GM18502 (cell line): ENCODE measurements at regions not wholly inside any gene's neighbourhood (a gene's known extent, or its start where the extent isn't known, plus 50 kb on each side); places are given as distances from the start of the nearest gene placed in this dataset.
"Not testable (repeated sequence)": the region's sequence is repeated elsewhere in the genome, so short reads cannot be mapped to it uniquely, and the experiment has no call there.

Experiments used
- ATAC-seq: cut with Tn5 transposase; IDR thresholded peaks from one replicate; pipeline ENCODE4 v1.9.1; 2021; ENCODE audit warnings: mild to moderate bottlenecking; ENCODE audit not compliant: unreplicated experiment, poor library complexity

DNA sequence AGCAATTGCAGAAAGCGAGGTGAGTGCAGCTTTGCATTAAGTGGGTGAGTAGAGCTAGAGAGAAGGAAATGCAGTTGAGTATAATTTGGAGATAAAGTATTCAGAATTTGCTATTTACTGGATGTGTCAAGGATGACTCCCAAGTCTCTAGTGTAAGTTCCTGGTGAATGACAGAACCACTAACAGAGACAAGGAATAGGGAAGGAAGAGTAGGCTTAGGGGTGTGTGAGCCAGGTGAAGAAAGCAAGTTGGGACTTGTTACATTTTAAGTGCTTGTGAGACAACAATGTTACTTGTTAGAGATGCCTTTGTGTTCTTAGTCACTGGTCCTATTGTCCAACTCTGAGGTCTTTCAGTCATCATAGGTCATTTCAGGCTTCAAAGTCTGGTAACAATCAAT, 70.8 kb downstream of the TBC1D26 start:
- ATAC-seq = not testable (repeated sequence)

DNA sequence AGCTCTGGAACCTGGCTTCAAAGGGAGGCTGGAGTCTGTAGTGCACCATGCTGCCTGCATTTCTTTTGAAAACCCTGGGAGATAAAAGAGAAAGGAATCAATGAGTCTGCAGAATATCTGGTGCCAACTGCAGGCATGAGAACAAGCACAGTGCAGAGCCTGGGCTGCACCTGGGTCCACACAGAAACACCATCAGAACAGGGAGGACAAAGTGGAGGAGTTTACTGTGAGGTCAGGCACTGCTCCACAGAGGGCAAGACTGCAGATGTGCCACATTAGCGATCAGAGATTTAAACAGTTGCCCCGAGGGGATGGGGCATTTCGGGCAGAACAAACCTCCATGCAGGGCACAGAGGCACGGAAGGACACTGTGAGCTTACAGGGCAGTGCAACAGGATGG, 74.7 kb downstream of the TBC1D26 start:
- not testable (repeated sequence) for ATAC-seq

DNA sequence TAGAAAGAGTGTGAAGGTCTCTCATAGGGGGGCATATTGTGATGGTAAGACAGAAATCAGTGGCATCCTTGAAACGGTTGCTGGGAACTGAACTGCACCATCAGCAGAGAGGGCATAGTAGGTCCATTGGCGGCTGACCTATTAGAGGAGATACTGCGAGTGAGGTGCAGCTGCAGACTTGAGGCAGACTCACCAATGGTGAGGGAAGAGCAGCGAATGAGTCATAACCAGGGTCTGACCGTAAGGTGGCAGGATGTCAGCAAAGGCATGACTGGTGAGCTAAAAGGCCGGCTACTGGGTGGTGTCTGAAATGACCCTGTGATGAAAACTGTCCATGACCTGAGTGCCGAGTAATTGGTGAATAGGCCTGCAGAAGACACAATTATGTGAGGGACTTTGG, 81.3 kb downstream of the TBC1D26 start:
- ATAC-seq = not testable (repeated sequence)

DNA sequence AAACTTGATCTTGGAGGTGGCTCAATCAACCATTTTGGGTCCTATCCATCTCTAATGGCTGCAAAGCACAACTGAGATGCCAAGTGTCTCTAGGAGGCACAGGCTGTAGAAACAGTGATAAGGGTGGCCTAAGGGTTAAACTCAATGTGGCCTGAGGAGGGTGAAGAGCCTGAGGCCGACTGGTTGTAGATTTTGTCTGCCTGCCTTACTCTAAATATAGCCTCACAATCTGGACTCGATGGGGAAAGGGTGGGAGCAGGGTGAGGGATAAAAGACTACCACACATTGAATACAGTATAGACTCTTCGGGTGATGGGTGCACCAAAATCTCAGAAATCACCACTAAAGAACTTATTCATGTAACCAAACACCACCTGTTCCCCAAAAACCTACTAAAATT, 81.9 kb downstream of the TBC1D26 start:
- not testable (repeated sequence) for ATAC-seq

DNA sequence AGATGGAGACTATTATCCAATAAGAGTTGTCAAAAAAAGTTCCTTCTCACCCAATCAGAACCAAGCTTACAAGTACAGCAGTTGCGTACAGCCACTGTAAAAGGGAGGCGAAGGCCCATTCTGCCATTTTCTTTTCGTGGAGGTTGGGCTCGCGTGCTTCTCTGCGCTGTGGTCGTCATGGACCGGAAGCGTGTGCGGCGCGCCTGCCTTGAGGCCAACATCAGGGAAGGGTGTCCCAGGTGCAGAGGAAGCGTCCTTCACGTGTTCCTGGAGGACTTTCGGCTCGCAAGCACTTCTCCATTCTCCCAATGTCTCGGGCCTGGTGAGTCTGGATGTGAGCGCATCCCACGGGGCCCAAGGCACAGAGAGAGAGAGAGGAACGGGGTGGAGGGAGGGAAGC, 85.8 kb downstream of the TBC1D26 start:
- ATAC-seq = not testable (repeated sequence)

DNA sequence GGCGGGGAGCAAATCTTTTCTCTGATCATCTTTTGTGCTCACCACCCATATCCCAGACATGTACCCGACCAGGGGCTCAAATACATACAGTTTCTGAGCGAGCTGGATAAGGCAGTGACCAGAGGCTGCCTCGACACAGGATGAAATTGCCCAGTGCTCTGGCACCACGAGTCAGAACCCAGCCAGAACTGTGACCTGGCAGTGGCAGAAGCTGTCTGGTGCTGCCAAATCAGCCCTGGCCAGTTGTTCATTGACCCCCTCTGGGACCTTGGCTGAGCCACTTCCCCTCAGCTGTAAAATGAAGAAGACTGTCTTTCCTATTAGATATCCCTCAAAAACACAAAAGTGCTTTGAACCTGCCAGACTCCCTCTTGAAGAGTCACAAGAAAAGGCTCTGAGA, 90.2 kb downstream of the TBC1D26 start:
- ATAC-seq = not testable (repeated sequence)

DNA sequence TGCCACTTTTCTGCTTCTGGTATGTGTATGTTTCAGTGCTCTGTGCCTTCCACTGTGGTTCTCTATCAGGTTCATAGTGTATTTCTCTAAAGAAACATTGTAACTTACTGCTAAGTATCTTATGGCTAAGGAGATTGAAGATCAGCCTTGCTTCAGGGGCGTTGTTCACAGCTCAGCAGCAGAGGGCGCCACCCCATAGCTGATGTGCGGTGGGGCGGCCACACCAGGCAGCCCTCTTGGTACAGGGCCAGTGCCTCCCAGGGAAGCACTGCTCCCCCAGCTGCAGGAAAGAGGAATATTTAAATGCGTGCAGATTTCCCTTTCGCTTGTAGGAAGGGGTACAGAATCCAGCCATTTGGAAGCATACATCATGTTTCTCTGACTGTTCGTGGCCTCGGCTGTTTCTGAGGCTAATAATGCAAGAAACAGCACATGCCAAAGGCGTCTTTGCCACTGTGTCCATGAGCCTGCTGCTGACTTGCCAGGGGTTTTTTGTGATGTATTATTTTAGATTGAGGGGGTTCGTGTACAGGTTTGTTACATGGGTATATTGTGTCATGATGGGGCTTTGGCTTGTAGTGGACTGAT, 96.7 kb downstream of the TBC1D26 start:
- peak; percentile 41 for ATAC-seq

DNA sequence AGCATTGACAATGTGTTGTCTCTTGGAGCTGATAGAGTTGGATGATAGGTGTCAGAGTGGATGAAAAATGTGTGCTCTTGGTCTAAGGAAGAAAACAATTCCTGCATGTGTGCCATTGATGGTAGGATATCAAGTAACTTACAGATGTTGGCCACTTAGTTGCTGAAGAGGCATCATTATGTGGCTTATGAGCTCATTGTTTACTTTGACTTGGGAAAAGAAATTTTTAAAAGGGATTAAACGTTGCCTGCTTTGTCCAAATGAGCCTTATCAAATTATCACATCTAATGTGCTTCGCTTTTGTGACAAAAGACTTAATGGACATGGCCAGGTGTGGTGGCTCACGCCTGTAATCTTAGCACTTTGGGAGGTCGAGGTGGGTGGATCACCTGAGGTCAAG, 98.1 kb downstream of the TBC1D26 start:
- ATAC-seq = not testable (repeated sequence)

DNA sequence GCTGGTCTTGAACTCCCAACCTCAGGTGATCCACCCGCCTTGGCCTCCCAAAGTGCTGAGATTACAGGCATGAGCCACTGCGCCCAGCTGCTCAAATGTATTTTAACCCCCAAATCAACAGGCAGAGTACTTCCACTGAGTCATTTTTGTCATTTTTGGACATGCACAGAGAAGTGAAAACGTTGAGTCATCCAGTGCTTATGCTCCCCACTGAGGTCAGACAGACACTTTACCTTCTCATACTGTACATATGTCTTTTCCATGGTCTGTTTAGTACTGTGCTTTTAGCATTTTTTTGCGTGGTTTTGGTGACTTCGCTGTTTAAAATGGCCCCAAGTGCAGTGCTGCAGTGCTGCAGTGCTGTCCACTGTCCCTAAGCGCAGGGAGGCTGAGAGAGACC, 99.1 kb downstream of the TBC1D26 start:
- peak; percentile 85 for ATAC-seq

DNA sequence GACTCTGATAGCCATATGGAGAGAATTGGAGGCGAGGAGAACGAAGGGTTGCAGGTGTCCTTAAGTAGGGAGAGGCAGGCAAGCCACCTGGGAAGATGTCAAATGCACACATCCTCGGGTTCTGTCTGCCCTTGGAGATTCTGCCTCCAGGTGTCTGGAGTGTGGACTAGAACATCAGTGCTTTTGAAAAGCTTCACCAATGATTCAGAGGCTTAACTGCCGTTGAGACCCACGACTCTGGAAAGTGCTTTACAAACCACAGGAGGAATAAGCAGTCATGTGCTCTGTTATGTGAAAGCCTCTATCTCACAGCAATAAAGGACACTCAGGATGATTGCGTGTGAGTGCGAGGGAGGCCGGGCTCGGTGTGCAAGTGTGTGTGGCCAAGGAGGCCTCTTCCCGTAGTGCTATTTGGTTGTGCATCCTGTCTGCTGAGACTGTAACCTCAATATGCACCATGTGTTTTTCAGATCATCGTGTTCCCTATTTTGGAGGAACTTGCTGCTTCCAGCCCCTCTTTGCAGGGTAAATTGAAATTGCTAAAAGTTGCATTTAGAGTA, 100.9 kb downstream of the TBC1D26 start:
- peak; percentile 42 for ATAC-seq

DNA sequence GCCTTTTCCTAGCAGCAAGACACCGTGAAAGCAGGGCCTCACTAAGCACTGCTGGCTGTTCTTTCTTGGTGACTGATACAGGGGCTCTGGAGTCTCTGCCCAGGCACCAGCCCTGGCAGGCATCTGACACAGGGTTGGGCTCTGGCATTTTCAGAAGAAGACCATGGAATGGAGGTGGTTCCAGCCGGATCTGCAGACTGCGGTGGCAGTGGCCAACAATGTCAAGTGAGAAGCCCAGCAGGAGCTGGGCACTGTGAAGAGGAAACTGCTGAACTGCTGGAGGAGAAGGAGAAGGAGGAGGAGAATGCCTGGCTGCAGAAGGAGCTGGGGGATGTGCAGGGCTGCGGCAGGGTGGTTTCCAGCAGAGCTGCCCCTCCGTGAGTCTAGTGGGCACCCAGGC, 101.8 kb downstream of the TBC1D26 start:
- not testable (repeated sequence) for ATAC-seq

DNA sequence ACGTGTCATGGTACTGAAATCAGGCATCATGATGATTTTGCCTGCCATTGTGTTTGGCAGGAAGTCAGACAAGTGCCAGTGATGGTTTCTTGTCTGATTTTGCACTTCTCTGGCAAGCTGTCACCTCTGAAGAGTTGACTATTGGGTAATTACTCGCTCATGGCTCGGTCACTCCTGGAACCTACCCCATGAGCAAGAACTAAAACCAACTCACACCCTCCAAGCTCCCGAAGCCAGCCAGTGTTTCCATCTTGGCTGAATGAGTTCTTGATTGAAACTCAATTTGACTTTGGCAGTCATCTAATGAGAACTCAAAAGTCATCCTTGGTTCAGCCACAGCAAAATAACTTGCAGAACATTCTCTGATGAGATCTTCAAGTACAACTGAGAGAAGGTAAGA, 103.4 kb downstream of the TBC1D26 start:
- not testable (repeated sequence) for ATAC-seq

DNA sequence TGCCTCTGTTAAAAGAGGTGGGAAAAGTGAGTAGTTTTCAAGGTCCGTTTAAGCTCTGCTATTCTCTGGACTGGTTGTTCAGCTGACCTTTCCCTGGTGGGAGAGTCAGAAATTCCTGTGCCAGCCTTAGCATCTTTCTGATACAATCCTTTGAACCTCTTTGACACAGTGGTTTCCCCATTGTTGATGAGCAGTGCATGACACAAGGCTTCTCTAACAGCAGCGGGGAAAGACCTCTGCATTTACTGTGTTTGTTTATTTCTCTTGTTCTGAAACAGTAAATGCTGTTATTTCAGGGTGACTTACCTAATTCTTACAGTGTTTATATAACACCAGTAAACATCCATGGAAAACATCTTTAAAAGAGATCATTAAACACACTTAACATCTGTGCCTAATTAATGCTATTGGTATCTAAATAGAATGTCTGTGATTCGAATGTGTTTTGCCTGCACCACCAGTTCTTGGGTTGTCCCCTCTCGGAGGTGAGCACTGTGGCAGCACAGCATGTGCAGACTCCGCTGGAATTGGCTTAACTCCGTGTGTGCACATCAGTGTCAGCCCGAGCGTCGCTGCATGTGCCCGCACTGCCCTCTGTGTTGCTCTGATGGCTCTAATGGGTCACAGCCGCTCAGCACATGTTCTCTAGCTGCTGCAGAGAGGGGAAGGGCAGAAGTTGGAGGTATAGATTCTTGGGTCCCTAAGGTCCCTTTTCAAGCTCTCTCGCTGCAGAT, 104.3 kb downstream of the TBC1D26 start:
- not testable (repeated sequence) for ATAC-seq

DNA sequence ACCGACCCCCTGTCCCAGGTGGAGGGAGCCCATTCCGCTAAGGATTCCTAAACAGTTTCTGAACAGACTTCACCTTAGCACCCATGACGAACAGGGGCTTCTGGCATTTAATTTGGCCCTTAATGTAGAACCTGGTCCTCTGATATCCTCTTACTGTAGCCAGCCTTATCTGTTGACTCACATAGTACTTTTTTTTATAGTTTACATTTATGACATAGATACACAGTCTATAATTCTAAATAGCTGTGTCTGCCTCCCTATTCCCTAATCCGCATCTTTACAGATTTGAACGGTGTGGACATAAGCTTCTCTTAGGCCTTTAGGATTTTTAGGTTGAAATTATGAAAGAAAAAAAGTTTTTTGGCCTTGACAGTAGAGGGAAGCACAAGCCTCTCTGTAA, 104.9 kb downstream of the TBC1D26 start:
- not testable (repeated sequence) for ATAC-seq

DNA sequence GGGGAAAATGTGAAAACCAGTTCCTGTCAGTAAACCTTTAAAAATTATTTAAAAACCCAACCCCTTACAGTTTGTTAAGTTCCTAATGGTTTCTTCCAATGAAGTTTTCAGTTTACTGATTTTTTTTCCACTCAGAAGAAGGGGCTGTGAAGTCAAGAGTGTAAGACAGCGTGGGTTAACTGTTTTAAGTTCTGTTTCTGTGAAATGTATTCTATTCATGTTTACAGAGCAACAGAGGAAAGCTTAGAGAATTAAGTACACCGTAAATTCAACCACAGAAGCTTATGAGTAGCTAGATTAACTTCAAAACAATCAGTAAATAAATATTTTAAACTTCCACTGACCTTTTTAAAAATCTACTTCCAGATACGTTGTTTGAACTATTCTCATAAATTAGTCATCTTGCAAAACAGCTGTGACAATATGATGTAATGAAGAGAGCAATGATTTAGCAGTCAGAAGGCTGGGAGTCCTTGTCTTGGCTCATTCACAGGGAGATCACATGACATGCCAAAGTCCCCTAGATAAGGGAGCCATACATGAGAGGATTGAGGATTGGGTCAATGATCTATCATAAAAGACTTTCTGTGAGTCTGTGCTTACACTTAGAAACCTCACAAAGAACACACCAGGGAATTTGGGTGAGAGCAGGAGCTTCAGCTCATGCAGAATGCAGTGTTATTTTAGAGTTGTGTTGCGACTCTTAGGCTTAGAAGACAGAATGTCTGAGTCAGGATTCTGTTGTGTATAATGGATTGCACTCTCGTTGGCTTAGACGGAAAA, 97.3 kb upstream of the ADORA2B start:
- ATAC-seq = not testable (repeated sequence)

DNA sequence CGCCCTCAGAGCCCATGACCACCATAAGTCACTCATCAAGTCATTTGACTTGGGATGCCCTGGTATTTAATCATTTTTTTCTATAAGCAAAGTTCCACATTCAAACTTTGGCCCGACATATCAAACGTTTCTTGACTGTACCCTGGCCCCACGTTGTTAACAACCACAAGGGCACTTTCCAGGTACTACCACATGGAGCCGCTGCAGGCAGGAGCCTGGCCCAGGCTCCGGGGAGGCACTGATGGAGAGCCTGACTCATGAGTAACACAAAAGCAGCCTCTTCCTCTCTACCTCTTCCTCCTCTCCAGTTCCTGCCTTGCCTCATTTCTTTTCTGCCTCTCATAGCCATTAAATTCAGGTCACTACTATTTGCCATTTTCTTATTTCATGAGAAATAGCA, 95.9 kb upstream of the ADORA2B start:
- ATAC-seq = not testable (repeated sequence)

DNA sequence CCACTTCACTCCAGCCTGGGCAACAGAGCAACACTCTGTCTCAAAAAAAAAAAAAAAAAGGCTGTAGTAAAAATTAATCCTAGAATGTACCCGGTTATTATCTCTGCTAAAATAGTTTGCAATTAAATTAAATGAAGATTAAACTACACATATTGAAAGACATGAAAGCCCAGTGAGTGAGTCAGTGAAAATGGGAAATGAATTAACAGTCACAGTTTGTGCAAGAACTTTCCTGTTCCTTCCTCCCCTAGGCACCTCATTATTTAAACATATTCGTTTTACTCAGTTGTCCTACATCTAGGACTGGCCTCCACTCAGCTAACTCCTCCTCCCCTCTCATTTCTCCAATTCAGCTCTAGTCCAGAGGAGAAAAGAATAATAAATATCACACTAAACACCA, 94.9 kb upstream of the ADORA2B start:
- ATAC-seq = not testable (repeated sequence)

DNA sequence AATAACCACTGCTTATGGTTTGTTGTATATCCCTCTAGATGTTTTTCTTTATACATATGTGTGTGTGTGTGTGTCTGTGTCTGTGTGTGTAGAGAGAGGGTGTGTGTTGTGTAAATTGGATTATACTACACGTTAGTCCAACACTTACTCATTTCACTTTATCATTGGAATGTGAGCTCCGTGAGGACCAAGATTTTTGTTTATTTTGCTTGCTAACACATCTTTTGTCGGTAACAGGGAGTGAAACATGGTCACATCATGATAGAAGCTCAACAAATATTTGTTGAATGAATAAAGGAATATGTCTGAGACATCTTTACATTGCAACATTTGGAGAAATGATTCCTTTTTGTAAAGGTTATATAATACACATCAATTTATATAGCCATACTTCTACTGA, 94.2 kb upstream of the ADORA2B start:
- ATAC-seq = not testable (repeated sequence)

DNA sequence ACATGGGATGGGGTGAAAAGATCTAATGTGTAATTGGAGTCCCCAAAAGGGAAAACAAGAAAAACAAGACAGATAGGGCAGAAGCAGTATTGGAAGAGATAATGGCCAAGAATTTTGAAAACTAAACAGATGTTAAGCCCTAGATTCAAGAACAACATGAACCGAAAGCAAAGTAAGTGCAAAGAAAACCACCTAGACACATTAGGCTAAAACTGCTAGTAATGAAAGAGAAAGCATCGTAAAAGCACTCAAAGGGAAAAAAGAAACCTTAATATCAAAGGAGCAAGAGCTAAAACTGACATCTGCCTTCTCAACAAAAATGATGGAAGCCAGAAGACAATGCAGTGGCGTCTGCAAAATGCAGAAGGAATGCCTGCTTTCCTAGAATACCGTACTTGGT, 92.1 kb upstream of the ADORA2B start:
- not testable (repeated sequence) for ATAC-seq

DNA sequence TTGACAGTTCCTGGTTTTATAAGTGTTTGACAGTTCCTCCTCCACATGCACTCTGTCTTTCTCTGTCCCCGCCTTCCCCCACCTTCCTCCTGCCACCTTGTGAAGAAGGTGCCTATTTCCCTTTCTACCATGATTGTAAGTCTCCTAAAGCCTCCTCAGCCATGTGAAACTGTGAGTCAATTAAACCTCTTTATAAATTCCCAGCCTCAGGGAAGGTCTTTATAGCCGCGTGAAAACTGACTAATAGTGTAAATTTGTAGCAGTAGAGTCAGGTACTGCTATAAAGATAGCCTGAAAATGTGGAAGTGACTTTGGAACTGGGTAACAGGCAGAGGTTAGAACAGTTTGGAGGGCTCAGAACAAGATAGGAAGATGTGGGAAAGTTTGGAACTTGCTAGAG, 88.7 kb upstream of the ADORA2B start:
- not testable (repeated sequence) for ATAC-seq

DNA sequence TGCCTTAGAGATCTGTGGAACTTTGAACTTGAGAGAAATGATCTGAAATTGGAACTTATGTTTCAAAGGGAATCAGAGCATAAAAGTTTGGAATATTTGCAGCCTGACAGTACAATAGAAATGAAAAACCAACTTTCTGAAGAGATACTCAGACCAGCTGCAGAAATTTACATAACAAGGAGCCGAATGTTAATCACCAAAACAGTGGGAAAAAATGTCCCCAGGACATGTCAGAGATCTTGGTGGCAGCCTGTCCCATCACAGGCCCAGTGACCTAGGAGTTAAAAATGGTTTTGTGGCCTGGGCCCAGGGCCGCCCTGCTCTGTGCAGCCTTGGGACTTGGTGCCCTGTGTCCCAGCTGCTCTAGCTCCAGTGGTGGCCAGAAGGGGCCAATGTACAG, 88.2 kb upstream of the ADORA2B start:
- ATAC-seq = not testable (repeated sequence)
